ENCODE measurements at regions not wholly inside any gene's neighbourhood (a gene's known extent, or its start where the extent isn't known, plus 50 kb on each side); places are given as distances from the start of the nearest gene placed in this dataset.

GRCh38 chr20:17849901-17850683 lies 118.5 kb downstream of the SNX5 start:
- ATAC-seq (peak; percentile 61 to 86 (median 81)), DNase-seq (peak; percentile 81 to 87)
- TF ChIP-seq CTCF (IDR thresholded peaks at IDR 0.05) = no peak
- Histone ChIP-seq H3K27me3 (ENCODE audit: insufficient read depth in 3 of 3, low read length in 2 of 3) (no peaks in the 10 kb centered on the region), H3K36me3 (ENCODE audit: insufficient read depth in 1 of 2, low read depth in 1 of 2) (no peaks in the 10 kb centered on the region), H3K4me1 (no peaks in the 10 kb centered on the region), H3K9me3 (no peaks in the 10 kb centered on the region), H3K4me3 (no peak overlapping the region), H3K27ac (peak overlapping the region; percentile 74)
- intact Hi-C loops (cut with DNase I) = no loop called here
- 28 to 37% (median 31%) methylated on average over 15 of the region's 15 CpGs for WGBS, 3 donors

GRCh38 chr20:17849138-17849900 lies 119.3 kb downstream of the SNX5 start:
- ATAC-seq = no peak
- TF ChIP-seq CTCF (IDR thresholded peaks at IDR 0.05) = no peak

GRCh38 chr20:17848249-17849048 lies 120.1 kb downstream of the SNX5 start:
- Histone ChIP-seq H3K27me3 (ENCODE audit: insufficient read depth in 3 of 3, low read length in 2 of 3) (no peaks in the 10 kb centered on the region), H3K36me3 (ENCODE audit: insufficient read depth in 1 of 2, low read depth in 1 of 2) (no peaks in the 10 kb centered on the region), H3K4me1 (no peaks in the 10 kb centered on the region), H3K27ac (no peak overlapping the region), H3K4me3 (no peak overlapping the region), H3K9me3 (no peaks in the 10 kb centered on the region)
- intact Hi-C loops (cut with DNase I) = no loop called here
- WGBS, 3 donors = 73 to 79% (median 74%) methylated on average over 4 of the region's 4 CpGs
- no peak for TF ChIP-seq CTCF (IDR thresholded peaks at IDR 0.05)
- DNase-seq (no peak), ATAC-seq (no peak)

More at GRCh38 chr20:17849138-17849900, 119.3 kb downstream of the SNX5 start:
- WGBS, 3 donors = 84 to 91% (median 86%) methylated on average over 6 of the region's 6 CpGs
- no peaks in the 10 kb centered on the region for H3K9me3 ChIP-seq
- no peak for DNase-seq
- H3K27ac ChIP-seq = peak overlapping the region; percentile 59
- H3K4me1 ChIP-seq = no peaks in the 10 kb centered on the region
- intact Hi-C loops (cut with DNase I) = no loop called here
- no peaks in the 10 kb centered on the region for H3K36me3 ChIP-seq (ENCODE audit: insufficient read depth in 1 of 2, low read depth in 1 of 2)
- no peaks in the 10 kb centered on the region for H3K27me3 ChIP-seq (ENCODE audit: insufficient read depth in 3 of 3, low read length in 2 of 3)
- no peak overlapping the region for H3K4me3 ChIP-seq

- intact Hi-C loops (cut with DNase I) = no loop called here
- no peak for ATAC-seq
- no peaks in the 10 kb centered on the region for H3K4me1 ChIP-seq
- peaks cover 0 to 2% (median 0%) of the 10 kb centered on the region in 3 donors for H3K27me3 ChIP-seq (ENCODE audit: insufficient read depth in 3 of 3, low read length in 2 of 3)
- no peak overlapping the region for H3K27ac ChIP-seq
- H3K36me3 ChIP-seq (ENCODE audit: insufficient read depth in 1 of 2, low read depth in 1 of 2) = no peaks in the 10 kb centered on the region
- DNase-seq = peak in 1 of 2 donors; percentile 68
- H3K9me3 ChIP-seq = no peaks in the 10 kb centered on the region
- TF ChIP-seq CTCF (IDR thresholded peaks at IDR 0.05) = no peak
- no peak overlapping the region for H3K4me3 ChIP-seq
- WGBS, 3 donors = 65 to 74% (median 65%) methylated on average over 9 to 10 of the region's 10 CpGs
Measured at GRCh38 chr20:17845701-17846475, 122.7 kb downstream of the SNX5 start.
